Astrocyte (in vitro differentiated cells and primary cell): ENCODE measurements at regions not wholly inside any gene's neighbourhood (a gene's known extent, or its start where the extent isn't known, plus 50 kb on each side); places are given as distances from the start of the nearest gene placed in this dataset.

ENCODE experiments used
- EZH2 ChIP-seq: IDR thresholded peaks from 2 replicates; pipeline ENCODE4 v1.6.1; 2012; ENCODE audit warnings: mild to moderate bottlenecking, low read length, inconsistent platforms; ENCODE audit not compliant: insufficient read depth
- TF ChIP-seq, protein P1 (sequence below): IDR thresholded peaks from 2 replicates; pipeline ENCODE4 v1.5.1; 2011; ENCODE audit warnings: low read depth, mild to moderate bottlenecking, inconsistent platforms, low read length, moderate library complexity; ENCODE audit not compliant: insufficient read depth

DNA sequence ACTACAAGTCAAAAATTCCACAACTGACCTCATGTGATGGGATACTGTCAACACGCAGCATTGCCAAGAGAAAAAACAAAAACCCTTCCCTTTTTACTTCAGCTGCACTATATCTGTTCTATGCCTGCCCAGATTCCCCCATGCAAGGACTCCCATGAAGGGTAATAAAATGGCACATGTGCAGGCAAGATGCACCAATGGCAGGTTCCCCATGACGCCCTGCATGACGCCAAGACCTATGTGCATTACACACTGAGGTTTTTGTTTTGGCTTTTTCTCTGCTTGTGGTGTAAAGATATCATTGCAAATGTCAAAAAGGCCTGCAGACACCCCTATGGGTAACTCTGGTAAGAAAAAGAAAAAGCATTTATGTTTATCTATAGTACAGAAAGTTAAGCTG lies 403.4 kb downstream of the HDGFL1 start:
- TF ChIP-seq, protein P1, sequence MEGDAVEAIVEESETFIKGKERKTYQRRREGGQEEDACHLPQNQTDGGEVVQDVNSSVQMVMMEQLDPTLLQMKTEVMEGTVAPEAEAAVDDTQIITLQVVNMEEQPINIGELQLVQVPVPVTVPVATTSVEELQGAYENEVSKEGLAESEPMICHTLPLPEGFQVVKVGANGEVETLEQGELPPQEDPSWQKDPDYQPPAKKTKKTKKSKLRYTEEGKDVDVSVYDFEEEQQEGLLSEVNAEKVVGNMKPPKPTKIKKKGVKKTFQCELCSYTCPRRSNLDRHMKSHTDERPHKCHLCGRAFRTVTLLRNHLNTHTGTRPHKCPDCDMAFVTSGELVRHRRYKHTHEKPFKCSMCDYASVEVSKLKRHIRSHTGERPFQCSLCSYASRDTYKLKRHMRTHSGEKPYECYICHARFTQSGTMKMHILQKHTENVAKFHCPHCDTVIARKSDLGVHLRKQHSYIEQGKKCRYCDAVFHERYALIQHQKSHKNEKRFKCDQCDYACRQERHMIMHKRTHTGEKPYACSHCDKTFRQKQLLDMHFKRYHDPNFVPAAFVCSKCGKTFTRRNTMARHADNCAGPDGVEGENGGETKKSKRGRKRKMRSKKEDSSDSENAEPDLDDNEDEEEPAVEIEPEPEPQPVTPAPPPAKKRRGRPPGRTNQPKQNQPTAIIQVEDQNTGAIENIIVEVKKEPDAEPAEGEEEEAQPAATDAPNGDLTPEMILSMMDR, result no peak
- no peak for TF ChIP-seq EZH2
